WTC11 (cell line): ENCODE measurements at regions not wholly inside any gene's neighbourhood (a gene's known extent, or its start where the extent isn't known, plus 50 kb on each side); places are given as distances from the start of the nearest gene placed in this dataset.

ENCODE experiments used
- ATAC-seq: fragments of 200-7000 bp; cut with Tn5 transposase; 2 replicates; pipeline ENCODE4 v1.10.0; 2021; ENCODE audit warnings: mild to moderate bottlenecking, moderate library complexity
- CTCF ChIA-PET: fragments of 300-600 bp; sonication (Branson Sonifier 250); formaldehyde crosslinking; loops from one replicate; lab custom pipeline; 2021; ENCODE audit warnings: antibody characterized with exemption; lab: Charles Lee
- POLR2A ChIA-PET: fragments of 350-600 bp; sonication (Branson Sonifier 250); formaldehyde crosslinking; loops from one replicate; lab custom pipeline; 2021; ENCODE audit warnings: antibody characterized with exemption; lab: Charles Lee
- DNase-seq: peaks from one replicate; pipeline ENCODE4 v3.0.0; 2021; ENCODE audit warnings: low spot score
- H3K27ac Mint-ChIP-seq: 2 replicates; pipeline ENCODE4 v1.8.0; 2021; ENCODE audit warnings: mixed read lengths
- H3K27me3 Mint-ChIP-seq: 2 replicates; pipeline ENCODE4 v1.8.0; 2021; ENCODE audit warnings: low read depth, mild to moderate bottlenecking, moderate library complexity, mixed read lengths
- H3K36me3 Mint-ChIP-seq: 2 replicates; pipeline ENCODE4 v1.8.0; 2021; ENCODE audit warnings: mixed read lengths
- H3K4me1 Mint-ChIP-seq: 2 replicates; pipeline ENCODE4 v1.8.0; 2022; ENCODE audit warnings: mixed read lengths
- H3K4me3 Mint-ChIP-seq: 2 replicates; pipeline ENCODE4 v1.8.0; 2021; ENCODE audit warnings: mild to moderate bottlenecking, moderate library complexity, mixed read lengths
- H3K9me3 Mint-ChIP-seq: 2 replicates; pipeline ENCODE4 v1.8.0; 2021; ENCODE audit warnings: mixed read lengths
- AFF4 ChIP-seq: sonication (generic); formaldehyde crosslinking; IDR thresholded peaks from 2 replicates; pipeline ENCODE4 v1.8.1; 2023; ENCODE audit warnings: mild to moderate bottlenecking, missing genetic modification reagents, borderline replicate concordance
- AR ChIP-seq: fragments of 250-450 bp; sonication (Bioruptor Pico); IDR thresholded peaks from 2 replicates; pipeline ENCODE4 v1.9.0; 2021; ENCODE audit warnings: mild to moderate bottlenecking
- ATF3 ChIP-seq: sonication (generic); formaldehyde crosslinking; conservative IDR thresholded peaks from 2 replicates; pipeline ENCODE4 v1.8.1; 2022; ENCODE audit warnings: mild to moderate bottlenecking, missing genetic modification reagents
- ATF6 ChIP-seq: sonication (generic); formaldehyde crosslinking; IDR thresholded peaks from 2 replicates; pipeline ENCODE4 v1.8.1; 2023; ENCODE audit warnings: mild to moderate bottlenecking, missing genetic modification reagents
- CREM ChIP-seq: sonication (generic); formaldehyde crosslinking; IDR thresholded peaks from 2 replicates; pipeline ENCODE4 v1.8.1; 2022; ENCODE audit warnings: mild to moderate bottlenecking, missing genetic modification reagents, moderate library complexity
- ERG ChIP-seq: fragments of 250-450 bp; sonication (Bioruptor Pico); IDR thresholded peaks from 2 replicates; pipeline ENCODE4 v1.8.0; 2021; ENCODE audit warnings: mild to moderate bottlenecking
- FOXJ3 ChIP-seq: sonication (generic); formaldehyde crosslinking; IDR thresholded peaks from 2 replicates; pipeline ENCODE4 v1.9.0; 2021; ENCODE audit warnings: missing genetic modification reagents, mild to moderate bottlenecking, borderline replicate concordance
- GABPB1 ChIP-seq: sonication (generic); formaldehyde crosslinking; IDR thresholded peaks from 2 replicates; pipeline ENCODE4 v1.8.1; 2023; ENCODE audit warnings: mild to moderate bottlenecking, missing genetic modification reagents
- GRHL2 ChIP-seq: fragments of 250-450 bp; sonication (Bioruptor Pico); IDR thresholded peaks from 2 replicates; pipeline ENCODE4 v1.8.0; 2022; ENCODE audit warnings: mild to moderate bottlenecking, moderate library complexity; ENCODE audit not compliant: insufficient replicate concordance, severe bottlenecking
- IRF1 ChIP-seq: sonication (generic); formaldehyde crosslinking; IDR thresholded peaks from 2 replicates; pipeline ENCODE4 v1.8.0; 2023; ENCODE audit warnings: missing genetic modification reagents
- KAT7 ChIP-seq: sonication (generic); formaldehyde crosslinking; IDR thresholded peaks from 2 replicates; pipeline ENCODE4 v1.8.1; 2023; ENCODE audit warnings: missing genetic modification reagents, mild to moderate bottlenecking, borderline replicate concordance
- MAX ChIP-seq: sonication (generic); formaldehyde crosslinking; IDR thresholded peaks from 2 replicates; pipeline ENCODE4 v1.8.0; 2022; ENCODE audit warnings: mild to moderate bottlenecking, missing genetic modification reagents
- MYBL2 ChIP-seq: sonication (generic); formaldehyde crosslinking; IDR thresholded peaks from 2 replicates; pipeline ENCODE4 v1.8.1; 2023; ENCODE audit warnings: mild to moderate bottlenecking, moderate library complexity, missing genetic modification reagents
- NFATC4 ChIP-seq: fragments of 250-450 bp; sonication (Bioruptor Pico); IDR thresholded peaks from 2 replicates; pipeline ENCODE4 v1.9.0; 2021; ENCODE audit warnings: mild to moderate bottlenecking
- NR2C2 ChIP-seq: sonication (generic); formaldehyde crosslinking; IDR thresholded peaks from 2 replicates; pipeline ENCODE4 v1.8.0; 2022; ENCODE audit warnings: mild to moderate bottlenecking, missing genetic modification reagents
- OVOL2 ChIP-seq: fragments of 250-450 bp; sonication (Bioruptor Pico); IDR thresholded peaks from 2 replicates; pipeline ENCODE4 v1.9.0; 2021; ENCODE audit warnings: mild to moderate bottlenecking, borderline replicate concordance
- TEAD4 ChIP-seq: sonication (generic); formaldehyde crosslinking; IDR thresholded peaks from 2 replicates; pipeline ENCODE4 v1.8.0; 2022; ENCODE audit warnings: mild to moderate bottlenecking, missing genetic modification reagents
- ZNF317 ChIP-seq: sonication (generic); formaldehyde crosslinking; IDR thresholded peaks from 2 replicates; pipeline ENCODE4 v1.8.1; 2023; ENCODE audit warnings: low read depth, mild to moderate bottlenecking, moderate library complexity, missing genetic modification reagents, borderline replicate concordance
- ZNF423 ChIP-seq: fragments of 250-450 bp; sonication (Bioruptor Pico); IDR thresholded peaks from 2 replicates; pipeline ENCODE4 v2.1.2; 2022; ENCODE audit warnings: mild to moderate bottlenecking, moderate library complexity

- TF ChIP-seq ATF6 (CRISPR knock-in tag) (no peak), ERG (CRISPR knock-in tag) (no peak)
Observed at GRCh38 chr18:30929065-30929464, 113.5 kb downstream of the DSC3 start (continued).

GRCh38 chr18:30927517-30928075 is 114.9 kb downstream of the DSC3 start:
- ATAC-seq: peak; percentile 50; the same call in 1 of the 2 replicates

More at GRCh38 chr18:30927517-30928075, 114.9 kb downstream of the DSC3 start:
- H3K4me3 Mint-ChIP-seq: no peak overlapping the region
- no peak overlapping the region for H3K27ac Mint-ChIP-seq
- peaks cover 2% of the 10 kb centered on the region; the same call in 1 of the 2 replicates for H3K4me1 Mint-ChIP-seq
- no peak for TF ChIP-seq CREM (CRISPR knock-in tag)
- TF ChIP-seq FOXJ3 (CRISPR knock-in tag): no peak
- no peak for TF ChIP-seq NR2C2 (CRISPR knock-in tag)
- no peak for TF ChIP-seq GRHL2 (CRISPR knock-in tag)
- TF ChIP-seq MAX: no peak
- no peak for TF ChIP-seq IRF1 (CRISPR knock-in tag)
- TF ChIP-seq ZNF423: no peak
- no peak for TF ChIP-seq TEAD4 (CRISPR knock-in tag)
- no peak for TF ChIP-seq KAT7 (CRISPR knock-in tag)
- TF ChIP-seq OVOL2: no peak
- no peak for TF ChIP-seq NFATC4 (CRISPR knock-in tag)
- TF ChIP-seq ATF3: no peak
- TF ChIP-seq MYBL2 (CRISPR knock-in tag): no peak
- TF ChIP-seq AFF4 (CRISPR knock-in tag): no peak
- TF ChIP-seq GABPB1 (CRISPR knock-in tag): no peak
- TF ChIP-seq ATF6 (CRISPR knock-in tag): no peak
- TF ChIP-seq ZNF317 (CRISPR knock-in tag): no peak
- no peak for TF ChIP-seq AR (CRISPR knock-in tag)
- peaks cover 7% of the 10 kb centered on the region for H3K9me3 Mint-ChIP-seq
- POLR2A ChIA-PET: no interaction called here
- no peaks in the 10 kb centered on the region; the same call in 1 of the 2 replicates for H3K27me3 Mint-ChIP-seq
- DNase-seq: no peak
- CTCF ChIA-PET: no interaction called here
- H3K36me3 Mint-ChIP-seq: no peaks in the 10 kb centered on the region
